HG02884 (cell line): ENCODE measurements at regions not wholly inside any gene's neighbourhood (a gene's known extent, or its start where the extent isn't known, plus 50 kb on each side); places are given as distances from the start of the nearest gene placed in this dataset.

Experiments used
- ATAC-seq: cut with Tn5 transposase; IDR thresholded peaks from one replicate; pipeline ENCODE4 v1.9.1; 2021; ENCODE audit warnings: mild to moderate bottlenecking, moderate library complexity; ENCODE audit not compliant: unreplicated experiment

- ATAC-seq = no peak
Measured at GRCh38 chr3:109897734-109898133, 560.4 kb upstream of the DPPA4 start.

DNA sequence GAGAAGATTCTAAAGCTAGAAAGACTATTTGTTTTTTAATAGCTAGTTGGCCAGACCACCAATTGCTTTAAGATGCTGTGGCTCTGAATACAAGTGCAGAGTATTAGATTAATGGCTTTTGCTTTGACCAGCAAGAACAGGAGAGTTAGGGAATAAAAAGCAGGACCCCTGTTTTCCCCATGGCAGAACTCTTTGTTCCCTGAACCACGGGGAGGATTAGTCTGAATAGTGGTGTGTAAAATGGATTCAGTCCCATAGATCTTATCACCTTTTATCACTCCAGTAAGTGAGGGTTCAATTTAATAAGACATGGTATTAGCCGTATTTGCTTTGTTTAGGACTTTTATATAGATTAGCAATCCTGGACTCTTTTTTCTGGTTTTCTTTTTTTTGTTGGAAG, 562.6 kb upstream of the DPPA4 start:
- no peak for ATAC-seq

GRCh38 chr3:109900783-109901182, 563.4 kb upstream of the DPPA4 start:
- no peak for ATAC-seq

- no peak for ATAC-seq
Measured at GRCh38 chr3:109902549-109902948, 565.2 kb upstream of the DPPA4 start.

- no peak for ATAC-seq
Measured at GRCh38 chr3:109903100-109903499, 565.8 kb upstream of the DPPA4 start.

DNA sequence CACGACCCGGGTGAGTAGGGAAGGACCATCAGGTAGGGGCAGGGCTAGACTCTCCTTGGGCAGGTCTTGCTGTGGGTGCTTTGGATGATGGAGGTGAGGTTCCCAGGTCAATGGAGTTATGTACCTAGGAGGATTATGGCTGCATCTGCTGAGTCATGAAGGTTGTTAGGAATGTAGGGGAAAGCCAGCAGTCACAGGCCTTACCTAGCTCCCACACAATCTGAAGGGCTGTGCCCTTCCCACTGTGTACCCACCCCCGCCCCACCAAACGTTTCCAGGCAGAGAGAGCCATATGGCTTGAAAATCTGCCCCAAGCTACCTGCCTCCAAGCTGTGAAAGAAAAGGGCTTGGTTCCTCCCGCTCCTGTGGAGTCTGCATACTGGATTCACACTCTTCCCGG, 573.4 kb upstream of the DPPA4 start:
- ATAC-seq = no peak

GRCh38 chr3:109918740-109919139, 581.4 kb upstream of the DPPA4 start:
- no peak for ATAC-seq

- no peak for ATAC-seq
Measured at GRCh38 chr3:109920749-109921148, 583.4 kb upstream of the DPPA4 start.

GRCh38 chr3:109921509-109921908, 584.2 kb upstream of the DPPA4 start:
- ATAC-seq = no peak

- no peak for ATAC-seq
Measured at GRCh38 chr3:109922856-109923255, 585.5 kb upstream of the DPPA4 start.

DNA sequence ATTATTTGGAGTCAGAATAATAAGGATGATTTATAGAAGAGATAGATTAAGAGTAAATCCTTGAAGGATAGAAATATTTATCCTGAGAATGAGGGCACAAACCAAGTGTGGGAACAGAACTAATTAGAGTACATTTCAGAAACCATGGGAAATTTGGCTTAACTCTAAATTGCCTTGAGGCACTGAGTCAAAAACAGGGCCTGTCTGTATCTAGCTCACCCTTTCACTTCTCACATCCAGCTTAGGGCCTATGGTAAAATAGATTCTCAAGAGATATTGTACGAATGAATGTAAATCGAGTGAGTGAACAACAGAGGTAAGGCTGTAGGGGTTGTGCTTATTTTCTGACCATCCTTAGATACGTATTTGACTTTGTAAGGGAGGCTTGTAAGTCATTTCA, 586.1 kb upstream of the DPPA4 start:
- no peak for ATAC-seq

DNA sequence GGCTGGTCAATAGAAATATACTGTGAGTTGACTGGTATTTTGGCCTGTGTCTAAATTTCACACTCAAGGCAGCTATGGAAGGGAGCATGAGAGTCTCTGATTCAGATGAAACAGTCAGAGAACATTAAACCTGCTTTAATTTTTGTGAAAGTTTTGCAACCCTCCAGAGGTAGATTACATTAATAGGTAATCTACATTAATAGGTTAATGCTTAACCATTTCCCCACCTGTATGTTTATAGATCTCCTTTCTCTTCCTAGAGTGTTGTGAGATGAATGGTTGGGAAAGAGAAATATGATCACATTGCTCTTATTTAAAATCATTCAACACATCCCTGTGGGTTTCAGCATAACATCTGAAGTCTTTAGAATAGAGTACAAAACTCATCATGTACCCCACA, 586.9 kb upstream of the DPPA4 start:
- no peak for ATAC-seq

- ATAC-seq = no peak
Measured at GRCh38 chr3:109926376-109926775, 589.0 kb upstream of the DPPA4 start.

GRCh38 chr3:109927161-109927560, 589.8 kb upstream of the DPPA4 start:
- no peak for ATAC-seq

DNA sequence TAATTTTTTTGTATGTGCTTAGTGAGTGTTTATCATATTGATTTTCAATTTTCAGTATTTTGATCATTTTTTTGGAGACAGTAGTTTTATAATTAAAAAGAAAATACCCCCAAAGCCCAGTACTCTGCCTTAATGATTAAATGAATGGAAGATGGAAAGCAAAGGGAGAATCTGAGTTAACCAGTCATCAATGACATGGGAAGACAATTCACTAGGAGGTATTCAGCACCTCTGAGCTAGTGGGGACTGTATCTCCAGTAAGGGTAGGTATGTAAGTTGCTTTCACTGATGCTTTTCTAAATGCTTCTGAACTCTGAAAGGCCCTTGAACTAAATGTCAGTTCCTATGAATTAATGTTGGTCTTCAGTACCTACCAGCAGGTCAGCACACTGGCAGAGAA, 590.4 kb upstream of the DPPA4 start:
- no peak for ATAC-seq

- ATAC-seq = no peak
Measured at GRCh38 chr3:109930582-109930981, 593.2 kb upstream of the DPPA4 start.

GRCh38 chr3:109933576-109933975, 596.2 kb upstream of the DPPA4 start:
- ATAC-seq = no peak

DNA sequence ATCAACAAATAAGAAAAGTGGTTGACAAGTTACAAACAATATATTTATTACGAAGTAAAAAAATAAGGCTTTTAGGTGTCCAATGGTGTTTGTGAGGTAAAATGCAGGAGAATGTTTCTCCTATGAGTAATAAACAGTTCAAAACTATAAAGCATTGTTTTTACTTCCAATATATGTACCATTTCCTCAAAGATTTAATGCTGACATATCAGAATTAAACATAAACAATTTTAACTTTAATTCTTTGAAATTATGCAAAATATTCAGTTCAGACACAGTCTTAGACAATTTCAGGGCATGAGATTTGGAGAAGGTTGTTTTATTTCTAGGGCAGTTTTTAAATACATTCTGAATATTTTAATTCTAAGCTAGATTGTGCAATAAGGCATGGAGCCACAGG, 602.5 kb upstream of the DPPA4 start:
- no peak for ATAC-seq

DNA sequence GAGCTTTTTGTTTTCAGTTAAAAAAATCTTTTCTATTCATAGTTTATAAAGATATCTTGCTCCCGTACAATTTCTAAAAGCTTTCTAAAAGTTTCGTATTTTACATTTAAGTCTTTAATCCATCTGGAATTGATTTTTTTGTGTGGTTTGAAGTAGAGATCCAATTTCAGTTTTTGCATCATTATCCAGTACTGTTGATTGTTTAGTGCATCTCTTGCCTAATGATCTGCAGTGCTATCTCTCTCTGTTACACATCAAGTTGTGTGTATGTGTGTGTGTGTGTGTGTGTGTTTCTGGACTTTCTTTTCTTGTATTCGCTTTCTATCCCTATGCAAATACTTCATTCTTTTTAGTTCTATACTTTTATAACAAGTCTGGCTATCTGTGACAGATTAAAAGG, 605.8 kb upstream of the DPPA4 start:
- ATAC-seq = no peak

GRCh38 chr3:109944836-109945235, 607.5 kb upstream of the DPPA4 start:
- ATAC-seq = no peak

DNA sequence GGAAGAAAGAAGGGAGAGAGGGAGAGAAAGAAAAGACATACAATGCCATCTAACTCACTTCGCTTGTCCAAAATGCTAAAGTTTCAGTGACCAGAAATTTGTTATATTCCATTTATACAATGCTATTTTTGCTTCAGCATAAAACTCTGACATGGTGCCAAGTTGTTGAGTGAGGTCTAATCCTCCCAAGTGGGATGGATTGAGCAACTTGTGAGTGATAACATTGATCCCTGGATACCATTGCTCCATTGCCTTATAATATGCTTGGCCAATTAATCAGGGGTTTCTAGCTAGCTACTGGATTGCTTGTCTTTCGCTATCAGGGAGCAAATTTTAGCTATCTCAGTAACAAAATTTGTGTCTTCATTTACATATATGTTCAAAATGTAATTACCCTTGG, 615.6 kb upstream of the DPPA4 start:
- ATAC-seq = no peak

DNA sequence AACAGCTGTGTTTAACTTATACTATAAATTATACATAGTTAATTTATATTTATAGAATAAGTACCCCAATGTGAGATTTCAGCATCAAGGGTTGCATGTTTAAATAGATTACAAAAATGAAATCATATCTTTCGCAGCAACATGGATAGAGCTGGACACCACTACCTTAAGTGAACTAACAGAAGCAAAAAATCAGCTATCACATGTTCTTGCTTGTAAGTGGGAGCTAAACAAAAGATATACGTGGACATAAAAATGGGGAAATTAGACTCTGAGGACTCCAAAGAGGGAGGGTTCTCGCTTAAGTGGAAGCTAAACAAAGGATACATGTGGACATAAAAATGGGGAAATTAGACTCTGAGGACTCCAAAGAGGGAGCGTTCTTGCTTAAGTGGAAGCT, 626.5 kb upstream of the DPPA4 start:
- ATAC-seq = no peak

DNA sequence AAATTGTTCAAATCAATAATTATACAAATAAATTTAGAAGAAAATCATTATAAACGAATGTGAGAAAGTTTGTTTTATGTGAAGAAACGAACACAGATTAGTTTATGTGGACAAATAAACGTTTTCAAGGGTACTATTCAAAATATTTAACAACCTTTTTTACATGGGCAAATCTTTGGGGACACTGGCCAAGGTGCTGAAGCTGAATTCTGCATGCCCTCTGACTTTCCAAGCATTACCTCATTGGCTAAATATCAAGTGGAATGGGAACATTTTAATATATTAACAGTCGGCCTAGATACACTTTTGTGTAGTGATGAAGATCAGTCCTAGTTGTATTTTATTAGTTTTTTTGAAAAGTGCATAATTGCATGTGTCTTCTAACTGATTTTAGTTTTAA, 636.4 kb upstream of the DPPA4 start:
- no peak for ATAC-seq

- ATAC-seq = no peak
Measured at GRCh38 chr3:109977897-109978296, 640.6 kb upstream of the DPPA4 start.
